SHP77 treated with DMSO at 0.1 percent for 48 hours (cell line): ENCODE measurements at regions not wholly inside any gene's neighbourhood (a gene's known extent, or its start where the extent isn't known, plus 50 kb on each side); places are given as distances from the start of the nearest gene placed in this dataset.
"Not testable (repeated sequence)": the region's sequence is repeated elsewhere in the genome, so short reads cannot be mapped to it uniquely, and the experiment has no call there.

Experiments
- DNase-seq: peaks from one replicate; lab custom pipeline; 2025; lab: John Stamatoyannopoulos, UW

- DNase-seq, result no peak
Observed at GRCh38 chr10:44567471-44567870, 182.6 kb upstream of the CXCL12 start.

- DNase-seq, result no peak
Observed at GRCh38 chr10:44569193-44570091, 184.5 kb upstream of the CXCL12 start.

GRCh38 chr10:44571701-44572100 lies 186.8 kb upstream of the CXCL12 start:
- no peak for DNase-seq

- DNase-seq, result no peak
Observed at GRCh38 chr10:44572146-44572545, 187.2 kb upstream of the CXCL12 start.

GRCh38 chr10:44573821-44574220 lies 188.9 kb upstream of the CXCL12 start:
- no peak for DNase-seq

GRCh38 chr10:44574596-44575480 lies 189.9 kb upstream of the CXCL12 start:
- no peak for DNase-seq

GRCh38 chr10:44575601-44576380 lies 190.9 kb upstream of the CXCL12 start:
- no peak for DNase-seq

GRCh38 chr10:44576702-44577191 lies 191.8 kb upstream of the CXCL12 start:
- DNase-seq, result no peak

GRCh38 chr10:44577533-44577932 lies 192.6 kb upstream of the CXCL12 start:
- no peak for DNase-seq

- no peak for DNase-seq
Observed at GRCh38 chr10:44578271-44578670, 193.4 kb upstream of the CXCL12 start.

GRCh38 chr10:44578963-44579362 lies 194.1 kb upstream of the CXCL12 start:
- not testable (repeated sequence) for DNase-seq

- no peak for DNase-seq
Observed at GRCh38 chr10:44581996-44582395, 197.1 kb upstream of the CXCL12 start.

- no peak for DNase-seq
Observed at GRCh38 chr10:44587488-44588318, 202.8 kb upstream of the CXCL12 start.

- DNase-seq, result no peak
Observed at GRCh38 chr10:44589181-44589943, 204.5 kb upstream of the CXCL12 start.

- no peak for DNase-seq
Observed at GRCh38 chr10:44589944-44590449, 205.1 kb upstream of the CXCL12 start.

GRCh38 chr10:44591911-44592310 lies 207.0 kb upstream of the CXCL12 start:
- DNase-seq, result no peak

- DNase-seq, result no peak
Observed at GRCh38 chr10:44593952-44594351, 209.1 kb upstream of the CXCL12 start.

GRCh38 chr10:44607116-44607515 lies 222.2 kb upstream of the CXCL12 start:
- no peak for DNase-seq

GRCh38 chr10:44618910-44619309 lies 234.0 kb upstream of the CXCL12 start:
- DNase-seq, result no peak

GRCh38 chr10:44619521-44619920 lies 234.6 kb upstream of the CXCL12 start:
- no peak for DNase-seq
